HG02588 (cell line): ENCODE measurements at regions not wholly inside any gene's neighbourhood (a gene's known extent, or its start where the extent isn't known, plus 50 kb on each side); places are given as distances from the start of the nearest gene placed in this dataset.
A peak's percentile ranks its signal among the peaks of the same experiment; 100 is the strongest.
"Not testable (repeated sequence)": the region's sequence is repeated elsewhere in the genome, so short reads cannot be mapped to it uniquely, and the experiment has no call there.

Source experiments
- ATAC-seq: cut with Tn5 transposase; IDR thresholded peaks from one replicate; pipeline ENCODE4 v1.9.1; 2021; ENCODE audit warnings: mild to moderate bottlenecking, moderate library complexity; ENCODE audit not compliant: unreplicated experiment

- ATAC-seq = no peak
These were observed 290.9 kb upstream of the TACR3 start for GRCh38 chr4:104010722-104011121.

- ATAC-seq = not testable (repeated sequence)
These were observed 282.5 kb upstream of the TACR3 start for GRCh38 chr4:104002318-104002717.

GRCh38 chr4:103998756-103999155, 279.0 kb upstream of the TACR3 start:
- ATAC-seq = no peak

- no peak for ATAC-seq
These were observed 276.9 kb upstream of the TACR3 start for GRCh38 chr4:103996637-103997036.

- ATAC-seq = no peak
These were observed 276.3 kb upstream of the TACR3 start for GRCh38 chr4:103996064-103996463.

- ATAC-seq = no peak
These were observed 274.3 kb upstream of the TACR3 start for GRCh38 chr4:103994059-103994458.

- no peak for ATAC-seq
These were observed 262.7 kb upstream of the TACR3 start for GRCh38 chr4:103982454-103982853.

GRCh38 chr4:103948244-103949018, 228.6 kb upstream of the TACR3 start:
- no peak for ATAC-seq

- no peak for ATAC-seq
These were observed 227.8 kb upstream of the TACR3 start for GRCh38 chr4:103947617-103948016.

GRCh38 chr4:103946621-103947268, 227.0 kb upstream of the TACR3 start:
- ATAC-seq = not testable (repeated sequence)

GRCh38 chr4:103938488-103938887, 218.7 kb upstream of the TACR3 start:
- no peak for ATAC-seq

GRCh38 chr4:103936653-103937145, 216.9 kb upstream of the TACR3 start:
- no peak for ATAC-seq

GRCh38 chr4:103934178-103934789, 214.5 kb upstream of the TACR3 start:
- ATAC-seq = peak; percentile 85

- ATAC-seq = no peak
These were observed 208.6 kb upstream of the TACR3 start for GRCh38 chr4:103928370-103928769.

GRCh38 chr4:103923551-103923950, 203.8 kb upstream of the TACR3 start:
- no peak for ATAC-seq

- no peak for ATAC-seq
These were observed 198.4 kb upstream of the TACR3 start for GRCh38 chr4:103918214-103918613.

GRCh38 chr4:103915224-103915869, 195.6 kb upstream of the TACR3 start:
- peak; percentile 95 for ATAC-seq

GRCh38 chr4:103907414-103907813, 187.6 kb upstream of the TACR3 start:
- ATAC-seq = no peak

GRCh38 chr4:103904123-103904522, 184.3 kb upstream of the TACR3 start:
- ATAC-seq = no peak

- no peak for ATAC-seq
These were observed 182.9 kb upstream of the TACR3 start for GRCh38 chr4:103902730-103903129.

GRCh38 chr4:103895876-103896465, 176.2 kb upstream of the TACR3 start:
- no peak for ATAC-seq
